GM18498 (cell line): ENCODE measurements at regions not wholly inside any gene's neighbourhood (a gene's known extent, or its start where the extent isn't known, plus 50 kb on each side); places are given as distances from the start of the nearest gene placed in this dataset.

Experiments
- ATAC-seq: cut with Tn5 transposase; IDR thresholded peaks from one replicate; pipeline ENCODE4 v1.9.1; 2021; ENCODE audit warnings: mild to moderate bottlenecking, moderate library complexity; ENCODE audit not compliant: unreplicated experiment

DNA sequence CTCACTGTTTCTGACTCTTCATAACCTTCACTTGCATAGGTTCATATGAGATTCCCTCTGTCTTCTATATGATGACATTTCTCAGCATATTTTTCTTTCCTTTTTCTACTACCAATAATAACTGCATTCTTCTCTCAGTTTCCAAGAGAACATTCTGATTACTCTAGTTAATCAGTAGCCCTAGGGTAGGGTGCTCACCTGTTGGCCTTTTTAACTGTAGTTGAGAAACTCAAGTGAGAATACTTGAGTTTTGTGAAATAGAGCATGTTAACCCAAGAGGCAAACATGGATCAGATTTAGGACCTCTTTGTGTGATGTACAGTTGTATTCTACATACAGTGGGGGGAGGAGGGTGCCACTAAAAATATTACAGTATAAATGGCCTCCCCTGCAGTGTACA lies 308.0 kb downstream of the CMPK2 start:
- no peak for ATAC-seq

- ATAC-seq, result no peak
These were observed 302.9 kb downstream of the CMPK2 start for GRCh38 chr2:6562771-6563170.

DNA sequence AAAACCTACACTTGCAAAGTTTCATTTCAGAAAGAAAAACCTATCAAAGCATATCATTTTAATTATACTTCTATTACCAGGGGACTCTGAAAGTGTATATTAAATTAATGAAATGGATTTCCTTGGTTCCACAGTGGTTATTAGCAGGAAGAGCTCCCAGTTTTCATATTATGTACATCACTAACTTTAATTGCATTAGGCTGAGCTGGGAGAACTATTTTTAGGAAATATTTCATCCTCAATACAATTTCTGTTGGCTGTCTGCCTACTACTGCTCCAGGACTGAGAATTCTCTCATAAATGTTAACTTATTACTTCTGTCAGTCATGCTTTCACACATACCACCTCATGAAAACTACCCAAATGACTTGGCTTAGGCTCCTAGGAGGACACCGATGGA lies 301.4 kb downstream of the CMPK2 start:
- ATAC-seq, result no peak

DNA sequence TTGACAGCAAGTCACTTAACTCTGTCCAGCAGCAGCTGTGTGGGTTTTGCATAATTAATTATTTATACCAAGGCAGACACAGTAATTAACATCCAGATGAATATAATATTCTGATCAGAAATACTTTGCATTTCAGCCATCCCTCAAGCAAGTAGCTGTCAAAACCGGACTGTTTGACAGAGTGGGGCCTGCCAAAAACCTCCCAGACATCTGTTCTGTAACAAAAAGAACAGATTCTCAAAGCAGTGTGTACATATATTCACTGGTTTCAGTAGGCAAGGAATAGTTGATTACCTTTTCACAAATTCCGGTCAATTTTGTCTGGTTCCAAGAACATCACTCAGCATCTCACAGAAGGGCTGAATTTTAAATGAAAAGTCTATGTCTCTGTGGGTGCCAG lies 291.6 kb downstream of the CMPK2 start:
- no peak for ATAC-seq

DNA sequence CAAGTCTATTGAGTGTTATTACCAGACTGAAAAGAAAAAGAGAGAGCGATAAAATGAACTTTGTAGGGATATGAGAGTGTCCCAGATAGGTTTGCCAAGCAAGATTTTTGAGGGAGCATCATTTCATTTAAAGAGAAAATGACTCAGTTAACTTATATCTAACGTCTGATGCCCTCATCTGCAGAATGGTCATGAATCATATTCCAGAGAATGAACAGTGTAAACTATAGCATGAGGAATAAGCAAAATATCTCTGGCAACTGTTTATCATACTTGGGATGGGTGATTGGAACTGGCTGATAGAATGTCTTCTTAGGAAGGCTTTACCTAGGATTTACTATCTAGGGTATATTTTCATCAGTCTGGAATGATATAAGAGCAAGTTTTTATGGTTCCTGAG lies 289.4 kb downstream of the CMPK2 start:
- no peak for ATAC-seq

DNA sequence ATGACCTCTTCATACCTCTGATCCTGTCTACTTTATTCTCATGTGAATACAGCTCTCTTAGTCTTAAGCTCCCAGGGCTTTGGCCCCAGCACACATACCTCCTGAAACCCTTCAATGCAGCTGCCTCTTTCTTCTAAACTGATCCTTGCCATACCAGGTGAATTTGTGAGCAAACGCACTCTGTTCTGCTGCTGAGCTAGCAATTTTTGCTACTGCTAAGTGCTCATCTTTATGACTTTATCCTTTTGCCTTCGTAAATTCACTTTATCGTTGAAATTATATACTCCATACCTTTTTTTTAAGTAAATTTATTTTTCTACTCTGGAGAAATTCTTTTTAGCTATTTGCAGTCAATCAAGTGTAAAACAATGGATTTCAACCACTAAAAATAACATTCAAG lies 287.7 kb downstream of the CMPK2 start:
- ATAC-seq, result no peak

DNA sequence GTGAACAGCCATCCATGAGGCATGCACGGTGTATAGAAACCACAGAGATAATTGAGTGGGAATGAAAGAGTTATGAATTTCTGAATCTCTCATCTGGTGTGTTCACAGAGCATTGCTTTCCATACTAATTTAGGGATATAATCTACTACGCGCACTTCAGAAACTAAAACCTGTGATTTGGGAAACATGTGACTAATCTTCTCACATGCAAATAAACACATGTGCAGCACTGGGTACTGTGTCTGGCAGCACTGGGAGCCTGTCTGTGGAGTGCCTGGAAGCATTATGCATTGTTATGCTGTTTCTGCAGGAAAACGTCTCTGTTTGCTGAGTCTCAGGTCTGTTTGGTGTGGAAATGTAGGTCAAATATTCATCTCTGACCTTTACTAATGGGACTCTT lies 287.3 kb downstream of the CMPK2 start:
- no peak for ATAC-seq

- no peak for ATAC-seq
These were observed 286.4 kb downstream of the CMPK2 start for GRCh38 chr2:6579281-6579680.

- ATAC-seq, result no peak
These were observed 284.7 kb downstream of the CMPK2 start for GRCh38 chr2:6580982-6581381.

GRCh38 chr2:6589150-6589549 lies 276.6 kb downstream of the CMPK2 start:
- ATAC-seq, result no peak

DNA sequence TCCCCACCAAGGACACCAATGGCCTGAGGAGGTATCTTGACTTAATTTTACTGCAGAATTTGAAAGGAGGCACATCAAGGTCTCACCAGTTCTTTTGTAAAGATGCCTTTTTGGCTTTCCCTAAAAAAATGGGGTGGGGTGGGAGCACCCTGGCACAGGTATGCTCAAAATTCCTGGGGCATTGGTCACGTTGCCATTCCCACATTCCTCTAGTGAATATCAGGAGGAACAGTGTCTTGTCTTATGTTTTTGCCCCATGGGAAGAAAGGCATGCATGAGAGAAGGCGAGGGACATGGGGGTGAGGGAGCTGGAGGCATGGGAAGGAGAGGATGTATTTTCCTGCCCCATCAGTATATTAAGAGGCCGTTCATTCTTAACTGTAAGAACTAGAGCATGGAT lies 275.3 kb downstream of the CMPK2 start:
- no peak for ATAC-seq

DNA sequence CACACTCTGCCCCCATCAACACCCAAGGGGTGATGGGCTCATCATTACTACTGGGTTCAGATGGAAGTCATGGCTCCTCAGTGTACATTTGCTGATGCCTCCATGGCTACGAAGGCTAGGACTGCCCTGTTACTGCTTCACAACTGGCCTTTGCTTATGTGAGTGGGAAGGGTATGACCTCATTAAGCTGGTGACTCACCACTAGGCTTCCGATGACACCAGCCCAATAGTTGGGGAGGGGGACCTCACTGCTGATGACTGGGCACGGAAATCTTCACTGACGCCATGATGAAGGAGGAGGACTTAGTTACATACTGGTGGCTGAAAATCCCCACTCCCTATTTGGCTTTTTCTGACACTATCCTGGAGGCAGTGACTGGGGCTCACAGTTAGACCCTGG lies 263.2 kb downstream of the CMPK2 start:
- no peak for ATAC-seq

- ATAC-seq, result no peak
These were observed 259.7 kb downstream of the CMPK2 start for GRCh38 chr2:6605836-6606505.

GRCh38 chr2:6617794-6618193 lies 247.9 kb downstream of the CMPK2 start:
- no peak for ATAC-seq

DNA sequence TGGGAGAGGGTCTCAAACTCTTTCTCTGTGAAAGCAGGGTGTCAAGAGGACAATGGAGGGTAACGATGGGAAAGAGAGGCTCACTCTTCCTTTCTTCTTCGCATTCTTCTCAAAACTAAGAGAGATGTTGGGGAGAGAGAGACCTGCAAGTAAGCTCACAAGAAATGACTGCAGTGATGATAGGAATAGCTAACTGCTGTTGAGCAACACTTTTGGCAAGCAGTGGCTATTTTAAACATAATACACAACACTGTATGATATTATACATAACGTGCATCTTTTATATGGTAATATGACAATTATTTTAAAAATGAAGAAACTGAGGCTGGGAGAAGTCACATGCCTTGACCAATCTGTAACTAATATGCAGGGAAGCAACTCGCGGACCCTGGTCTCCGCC lies 247.5 kb downstream of the CMPK2 start:
- ATAC-seq, result no peak

- ATAC-seq, result no peak
These were observed 242.0 kb downstream of the CMPK2 start for GRCh38 chr2:6623746-6624145.

GRCh38 chr2:6626401-6627012 lies 239.2 kb downstream of the CMPK2 start:
- ATAC-seq, result no peak

- ATAC-seq, result no peak
These were observed 238.4 kb downstream of the CMPK2 start for GRCh38 chr2:6627316-6627715.

- ATAC-seq, result no peak
These were observed 235.5 kb downstream of the CMPK2 start for GRCh38 chr2:6630209-6630608.

DNA sequence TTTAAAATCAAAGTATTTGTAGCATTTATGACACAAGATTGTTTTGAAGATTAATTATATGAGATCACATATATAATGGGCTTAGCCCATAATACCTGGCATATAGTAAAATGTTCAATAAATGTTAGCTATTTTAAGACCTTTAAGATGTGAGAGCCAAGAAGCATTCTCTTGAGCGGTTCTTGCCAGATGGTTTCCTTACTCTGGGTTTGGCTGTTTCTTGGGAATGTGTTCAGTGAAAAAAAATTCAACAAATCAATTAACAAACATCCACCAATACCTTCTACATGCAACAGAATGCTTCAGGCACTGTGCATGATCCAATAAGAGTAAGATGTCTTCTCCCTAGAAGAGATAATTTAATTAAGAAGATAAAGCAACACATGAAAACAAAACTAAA lies 230.4 kb downstream of the CMPK2 start:
- ATAC-seq, result no peak

GRCh38 chr2:6637330-6637729 lies 228.4 kb downstream of the CMPK2 start:
- no peak for ATAC-seq

DNA sequence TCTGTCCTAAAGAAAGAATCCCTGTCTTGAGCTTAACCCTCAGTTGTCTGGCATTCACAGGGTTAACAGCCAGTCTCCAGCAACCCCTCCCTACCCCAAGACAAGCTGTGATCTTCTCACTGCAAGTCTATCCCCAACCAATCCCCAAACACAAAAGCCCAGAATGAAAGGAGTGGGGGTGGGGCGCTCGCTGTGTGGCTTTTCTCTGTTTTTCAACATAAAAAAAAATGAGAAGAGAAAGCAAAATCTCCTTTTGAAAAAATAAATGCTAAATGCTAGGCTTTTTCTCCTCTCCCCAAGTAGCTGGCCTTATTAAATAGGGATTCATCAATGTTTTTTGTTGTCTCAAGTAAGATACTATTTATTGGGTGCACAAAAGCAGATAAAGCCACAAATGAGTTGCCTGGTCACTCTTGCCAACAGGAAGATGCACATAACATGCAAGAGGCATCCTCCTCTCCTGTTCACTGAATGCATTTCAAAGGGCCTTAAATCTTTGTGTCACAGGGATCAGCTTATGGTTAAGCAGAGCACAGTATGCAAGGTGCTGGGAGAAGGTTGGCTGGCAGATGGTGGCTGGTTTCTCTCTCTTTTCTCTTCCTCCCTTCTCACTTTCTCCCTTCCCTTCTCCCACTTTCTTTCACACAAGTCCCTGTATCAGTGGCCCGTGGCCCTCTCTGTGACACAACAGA lies 225.6 kb downstream of the CMPK2 start:
- no peak for ATAC-seq
